ENCODE measurements at regions not wholly inside any gene's neighbourhood (a gene's known extent, or its start where the extent isn't known, plus 50 kb on each side); places are given as distances from the start of the nearest gene placed in this dataset.

GRCh38 chr4:32864713-32865351 lies 2144.7 kb downstream of the PCDH7 start:
- Histone ChIP-seq H3K4me1 (ENCODE audit: insufficient read depth, low read length) (peaks cover 7% of the 10 kb centered on the region; the same call in 1 of the 2 replicates), H3K27ac (ENCODE audit: low read length) (peak overlapping the region; percentile 40), H3K9me2 (replicated peaks; ENCODE audit: low read length) (no peaks in the 10 kb centered on the region), H3K4me2 (ENCODE audit: low read length) (peak overlapping the region; percentile 25; the same call in 1 of the 2 replicates), H3K79me2 (ENCODE audit: low read length) (no peaks in the 10 kb centered on the region), H3K9me3 (ENCODE audit: low read length) (no peaks in the 10 kb centered on the region), H3K4me3 (ENCODE audit: low read length) (no peak overlapping the region), H3F3A (ENCODE audit: low read length, unreplicated experiment) (no peaks in the 10 kb centered on the region), H3K9ac (ENCODE audit: low read length) (no peak overlapping the region), H3K36me3 (ENCODE audit: low read depth, low read length) (no peaks in the 10 kb centered on the region), H3K27me3 (ENCODE audit: low read length) (no peaks in the 10 kb centered on the region), H2AFZ (ENCODE audit: low read length) (no peak overlapping the region), H4K20me1 (ENCODE audit: low read length) (no peaks in the 10 kb centered on the region)
- TF ChIP-seq EZH2phosphoT487 (IDR thresholded peaks at IDR 0.05; ENCODE audit: borderline replicate concordance, low read length) (no peak), EZH2 (IDR thresholded peaks at IDR 0.05; ENCODE audit: low read length, unreplicated experiment) (no peak)
- POLR2A ChIA-PET (ENCODE audit: unreplicated experiment): no interaction called here
- DNase-seq (peak; percentile 56), ATAC-seq (peak; percentile 61)
- no TSS peak for BruUV-seq (replicated peaks)
- intact Hi-C loops (cut with micrococcal nuclease): no loop called here
- CTCF ChIA-PET: no interaction called here

GRCh38 chr4:32876546-32876945 lies 2156.4 kb downstream of the PCDH7 start:
- Histone ChIP-seq H3K9me2 (replicated peaks; ENCODE audit: low read length) (no peaks in the 10 kb centered on the region), H3K4me3 (ENCODE audit: low read length) (no peak overlapping the region), H3K36me3 (ENCODE audit: low read depth, low read length) (no peaks in the 10 kb centered on the region), H3K9me3 (ENCODE audit: low read length) (no peaks in the 10 kb centered on the region), H3K79me2 (ENCODE audit: low read length) (no peaks in the 10 kb centered on the region), H3K9ac (ENCODE audit: low read length) (no peak overlapping the region), H3K4me1 (ENCODE audit: insufficient read depth, low read length) (no peaks in the 10 kb centered on the region), H3K27me3 (ENCODE audit: low read length) (no peaks in the 10 kb centered on the region), H3K4me2 (ENCODE audit: low read length) (no peak overlapping the region), H3F3A (ENCODE audit: low read length, unreplicated experiment) (no peaks in the 10 kb centered on the region), H3K27ac (ENCODE audit: low read length) (no peak overlapping the region), H4K20me1 (ENCODE audit: low read length) (no peaks in the 10 kb centered on the region), H2AFZ (ENCODE audit: low read length) (no peak overlapping the region)
- ATAC-seq: no peak
- no TSS peak for BruUV-seq (replicated peaks)
- ChIA-PET CTCF (no interaction called here), POLR2A (ENCODE audit: unreplicated experiment) (no interaction called here)
- no peak for TF ChIP-seq EZH2 (IDR thresholded peaks at IDR 0.05; ENCODE audit: low read length, unreplicated experiment)
- TF ChIP-seq, protein P1, sequence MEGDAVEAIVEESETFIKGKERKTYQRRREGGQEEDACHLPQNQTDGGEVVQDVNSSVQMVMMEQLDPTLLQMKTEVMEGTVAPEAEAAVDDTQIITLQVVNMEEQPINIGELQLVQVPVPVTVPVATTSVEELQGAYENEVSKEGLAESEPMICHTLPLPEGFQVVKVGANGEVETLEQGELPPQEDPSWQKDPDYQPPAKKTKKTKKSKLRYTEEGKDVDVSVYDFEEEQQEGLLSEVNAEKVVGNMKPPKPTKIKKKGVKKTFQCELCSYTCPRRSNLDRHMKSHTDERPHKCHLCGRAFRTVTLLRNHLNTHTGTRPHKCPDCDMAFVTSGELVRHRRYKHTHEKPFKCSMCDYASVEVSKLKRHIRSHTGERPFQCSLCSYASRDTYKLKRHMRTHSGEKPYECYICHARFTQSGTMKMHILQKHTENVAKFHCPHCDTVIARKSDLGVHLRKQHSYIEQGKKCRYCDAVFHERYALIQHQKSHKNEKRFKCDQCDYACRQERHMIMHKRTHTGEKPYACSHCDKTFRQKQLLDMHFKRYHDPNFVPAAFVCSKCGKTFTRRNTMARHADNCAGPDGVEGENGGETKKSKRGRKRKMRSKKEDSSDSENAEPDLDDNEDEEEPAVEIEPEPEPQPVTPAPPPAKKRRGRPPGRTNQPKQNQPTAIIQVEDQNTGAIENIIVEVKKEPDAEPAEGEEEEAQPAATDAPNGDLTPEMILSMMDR (conservative IDR thresholded peaks at IDR 0.05; ENCODE audit: low read depth, low read length): no peak
- TF ChIP-seq EZH2phosphoT487 (IDR thresholded peaks at IDR 0.05; ENCODE audit: borderline replicate concordance, low read length): no peak
- DNase-seq: no peak
- intact Hi-C loops (cut with micrococcal nuclease): no loop called here

- H3K27ac ChIP-seq (ENCODE audit: low read length): no peak overlapping the region
- no peak overlapping the region for H3K4me3 ChIP-seq (ENCODE audit: low read length)
- H3K4me1 ChIP-seq (ENCODE audit: insufficient read depth, low read length): no peaks in the 10 kb centered on the region
- no peaks in the 10 kb centered on the region for H3K9me2 ChIP-seq (replicated peaks; ENCODE audit: low read length)
- no peaks in the 10 kb centered on the region for H3F3A ChIP-seq (ENCODE audit: low read length, unreplicated experiment)
- BruUV-seq (replicated peaks): no TSS peak
- H3K9ac ChIP-seq (ENCODE audit: low read length): no peak overlapping the region
- ATAC-seq (no peak), DNase-seq (no peak)
- POLR2A ChIA-PET (ENCODE audit: unreplicated experiment): no interaction called here
- H4K20me1 ChIP-seq (ENCODE audit: low read length): no peaks in the 10 kb centered on the region
- H3K4me2 ChIP-seq (ENCODE audit: low read length): no peak overlapping the region
- no peaks in the 10 kb centered on the region for H3K9me3 ChIP-seq (ENCODE audit: low read length)
- CTCF ChIA-PET: no interaction called here
- no peaks in the 10 kb centered on the region for H3K79me2 ChIP-seq (ENCODE audit: low read length)
- H2AFZ ChIP-seq (ENCODE audit: low read length): no peak overlapping the region
- TF ChIP-seq, protein P1 (conservative IDR thresholded peaks at IDR 0.05; ENCODE audit: low read depth, low read length): no peak
- TF ChIP-seq EZH2phosphoT487 (IDR thresholded peaks at IDR 0.05; ENCODE audit: borderline replicate concordance, low read length): no peak
- intact Hi-C loops (cut with micrococcal nuclease): no loop called here
- H3K36me3 ChIP-seq (ENCODE audit: low read depth, low read length): no peaks in the 10 kb centered on the region
- no peaks in the 10 kb centered on the region for H3K27me3 ChIP-seq (ENCODE audit: low read length)
Observed at GRCh38 chr4:32879913-32880312, 2159.7 kb downstream of the PCDH7 start.
